ENCODE measurements at regions not wholly inside any gene's neighbourhood (a gene's known extent, or its start where the extent isn't known, plus 50 kb on each side); places are given as distances from the start of the nearest gene placed in this dataset.

- no peak overlapping the region for H3K4me2 ChIP-seq (ENCODE audit: insufficient read depth, low read length)
- H4K20me1 ChIP-seq (replicated peaks; ENCODE audit: control insufficient read depth, insufficient read depth, low read length) = no peaks in the 10 kb centered on the region
- H3K9ac ChIP-seq (ENCODE audit: insufficient read depth in 1 of 2, low read depth in 2 of 2, low read length in 2 of 2) = no peak overlapping the region
- POLR2A ChIA-PET = no interaction called here
- FAIRE-seq (no peak), ATAC-seq (no peak), DNase-seq (ENCODE audit: extremely low read depth in 1 of 4, low spot score in 3 of 4) (no peak)
- intact Hi-C loops (cut with micrococcal nuclease) = no loop called here
- no peak overlapping the region for H2AFZ ChIP-seq (ENCODE audit: low read depth, low read length)
- 0% methylated on average over 1 of the region's 1 CpG for WGBS (ENCODE audit: insufficient coverage, low coverage, missing lambda C conversion rate)
- H3K27ac ChIP-seq (ENCODE audit: extremely low read depth, low read depth, low read length) = no peak overlapping the region
- no peaks in the 10 kb centered on the region for H3K9me1 ChIP-seq (ENCODE audit: control insufficient read depth, insufficient read depth, low read length)
- no TSS peak for BruUV-seq (replicated peaks)
- CTCF ChIA-PET (ENCODE audit: low intra/inter-chr PET ratio) = no interaction called here
- in situ Hi-C loops (cut with MboI) = no loop called here
- H3K4me1 ChIP-seq (replicated peaks in 1 of 2; ENCODE audit: control insufficient read depth in 2 of 2, insufficient read depth in 2 of 2, low read length in 2 of 2) = no peaks in the 10 kb centered on the region
- no peaks in the 10 kb centered on the region for H3K79me2 ChIP-seq (ENCODE audit: control insufficient read depth, insufficient read depth, low read length)
- no peaks in the 10 kb centered on the region for H3K36me3 ChIP-seq (ENCODE audit: control insufficient read depth, insufficient read depth, low read length)
- H3K4me3 ChIP-seq = no peak overlapping the region
- no peaks in the 10 kb centered on the region for H3K9me3 ChIP-seq (replicated peaks; ENCODE audit: control insufficient read depth, insufficient read depth, low read depth, low read length)
- no peaks in the 10 kb centered on the region for H3K27me3 ChIP-seq (ENCODE audit: control insufficient read depth in 2 of 2, insufficient read depth in 2 of 2, low read length in 2 of 2)
- TF ChIP-seq CTCFL (IDR thresholded peaks at IDR 0.05; ENCODE audit: borderline replicate concordance, insufficient read depth, low read depth, low read length, poor library complexity, severe bottlenecking) = no peak
- no peak for TF ChIP-seq MEIS2 (IDR thresholded peaks at IDR 0.05; ENCODE audit: partially characterized antibody)
- TF ChIP-seq RUNX1 (IDR thresholded peaks at IDR 0.05; ENCODE audit: low read depth) = no peak
- no peak for TF ChIP-seq SRSF1 (IDR thresholded peaks at IDR 0.05; ENCODE audit: low read depth, low read length)
- TF ChIP-seq IRF2 (CRISPR knock-in tag; IDR thresholded peaks at IDR 0.05) = no peak
- no peak for TF ChIP-seq EGR1 (conservative IDR thresholded peaks at IDR 0.05)
- TF ChIP-seq FOXO4 (CRISPR knock-in tag; IDR thresholded peaks at IDR 0.05) = no peak
- no peak for TF ChIP-seq STAT5A (IDR thresholded peaks at IDR 0.05; ENCODE audit: borderline replicate concordance, low read length)
- no peak for TF ChIP-seq NKRF (IDR thresholded peaks at IDR 0.05; ENCODE audit: borderline replicate concordance)
- TF ChIP-seq NR1H2 (CRISPR knock-in tag; IDR thresholded peaks at IDR 0.05) = no peak
- TF ChIP-seq PRDM10 (IDR thresholded peaks at IDR 0.05; ENCODE audit: partially characterized antibody) = no peak
- no peak for TF ChIP-seq CREB3 (tag; conservative IDR thresholded peaks at IDR 0.05; ENCODE audit: low read depth)
Measured at GRCh38 chr4:12701384-12701783, 782.8 kb downstream of the RAB28 start.

All from K562 (cell line).